K562 (cell line): ENCODE measurements at regions not wholly inside any gene's neighbourhood (a gene's known extent, or its start where the extent isn't known, plus 50 kb on each side); places are given as distances from the start of the nearest gene placed in this dataset.

Experiments
- ATAC-seq: fragments of 200-7000 bp; cut with Tn5 transposase; 3 replicates; pipeline ENCODE4 v1.9.1; 2020; ENCODE audit warnings: moderate library complexity
- BruUV-seq: library from RNA; stranded (reverse); fragments of 400-500 nt; replicated peaks from 2 replicates; lab custom pipeline; 2021; lab: Mats Ljungman, UMichigan
- CTCF ChIA-PET: fragments of 300-600 bp; formaldehyde crosslinking; extraction: SDS; loops from one replicate; lab custom pipeline; 2021; ENCODE audit warnings: low intra/inter-chr PET ratio; lab: Yijun Ruan, JAX
- POLR2A ChIA-PET: fragments of 300-600, 350-650 bp; sonication (Branson Sonifier 250); formaldehyde crosslinking; extraction: SDS; loops from one replicate; lab custom pipeline; 2021; ENCODE audit warnings: antibody characterized with exemption, inconsistent platforms; lab: Yijun Ruan, JAX
- DNase-seq, 4 experiments: peaks; one replicate each; pipeline versions ENCODE4 v3.0.0 to v3.0.0-alpha.2; 2011 to 2018; ENCODE audit warnings: low spot score in 3 of 4, mixed read lengths in 3 of 4; ENCODE audit errors: extremely low read depth in 1 of 4
- FAIRE-seq: peaks from 2 replicates; lab custom pipeline; 2011; peaks lifted over from hg19 to GRCh38; lab: Jason Lieb, UNC
- H2AFZ ChIP-seq: 2 replicates; pipeline ENCODE4 v1.6.0; 2011; ENCODE audit warnings: low read depth, low read length, control low read depth, inconsistent platforms
- H3K27ac ChIP-seq: fragments of 200-600 bp; 3 replicates; pipeline ENCODE4 v1.8.0; 2011; ENCODE audit warnings: low read depth, mild to moderate bottlenecking, control low read depth, inconsistent platforms, low read length, moderate library complexity, mixed read lengths; ENCODE audit errors: extremely low read depth
- H3K27me3 ChIP-seq, 2 experiments: fragments of 300-600 bp in 1 of 2; 2 replicates in 1 of 2; 3 replicates in 1 of 2; pipeline versions ENCODE4 v1.6.0 to v1.8.0; 2011; ENCODE audit warnings: inconsistent platforms in 2 of 2, low read length in 2 of 2, mild to moderate bottlenecking in 1 of 2, mixed read lengths in 1 of 2, moderate library complexity in 1 of 2; ENCODE audit not compliant: control insufficient read depth in 2 of 2, insufficient read depth in 2 of 2
- H3K36me3 ChIP-seq: fragments of 300-600 bp; 3 replicates; pipeline ENCODE4 v1.8.0; 2011; ENCODE audit warnings: mild to moderate bottlenecking, low read length, inconsistent platforms; ENCODE audit not compliant: control insufficient read depth, insufficient read depth
- H3K4me1 ChIP-seq, 2 experiments: fragments of 200-600 bp in 1 of 2; replicated peaks in 1 of 2; 2 replicates in 1 of 2; 3 replicates in 1 of 2; pipeline versions ENCODE4 v1.5.1 to v1.8.0; 2011; ENCODE audit warnings: inconsistent platforms in 2 of 2, low read length in 2 of 2, mild to moderate bottlenecking in 1 of 2, mixed read lengths in 1 of 2, moderate library complexity in 1 of 2; ENCODE audit not compliant: control insufficient read depth in 2 of 2, insufficient read depth in 2 of 2
- H3K4me2 ChIP-seq: 2 replicates; pipeline ENCODE4 v1.6.1; 2011; ENCODE audit warnings: low read length, control low read depth, inconsistent platforms, mixed read lengths; ENCODE audit not compliant: insufficient read depth
- H3K4me3 ChIP-seq: fragments of 200-600 bp; sonication (generic), shearing (Covaris generic); 2 replicates; pipeline ENCODE4 v1.5.1; 2016; ENCODE audit warnings: control low read depth, inconsistent platforms
- H3K79me2 ChIP-seq: fragments of 200-600 bp; 3 replicates; pipeline ENCODE4 v1.8.0; 2011; ENCODE audit warnings: low read length, inconsistent platforms; ENCODE audit not compliant: control insufficient read depth, insufficient read depth
- H3K9ac ChIP-seq, 2 experiments: 2 replicates each; pipeline versions ENCODE4 v1.6.0 to v1.6.1; 2011; ENCODE audit warnings: low read depth in 2 of 2, low read length in 2 of 2, control low read depth in 1 of 2, inconsistent platforms in 1 of 2, mild to moderate bottlenecking in 1 of 2, mixed read lengths in 1 of 2; ENCODE audit not compliant: insufficient read depth in 1 of 2
- H3K9me1 ChIP-seq: one replicate; pipeline ENCODE4 v1.6.0; 2011; ENCODE audit warnings: inconsistent platforms, mild to moderate bottlenecking, low read length, moderate library complexity; ENCODE audit not compliant: control insufficient read depth, insufficient read depth
- H3K9me3 ChIP-seq: replicated peaks from 2 replicates; pipeline ENCODE4 v1.5.1; 2011; ENCODE audit warnings: low read depth, low read length, inconsistent platforms; ENCODE audit not compliant: control insufficient read depth, insufficient read depth
- H4K20me1 ChIP-seq: replicated peaks from 2 replicates; pipeline ENCODE4 v1.6.1; 2011; ENCODE audit warnings: low read length, inconsistent platforms, mixed read lengths; ENCODE audit not compliant: control insufficient read depth, insufficient read depth
- CBX3 ChIP-seq, 2 experiments: IDR thresholded peaks; 1 replicate in 1 of 2; 2 replicates in 1 of 2; pipeline ENCODE4 v1.6.1; 2012; ENCODE audit warnings: inconsistent platforms in 2 of 2, low read length in 2 of 2, borderline replicate concordance in 1 of 2, control low read depth in 1 of 2
- FOXJ3 ChIP-seq: sonication (generic); formaldehyde crosslinking; IDR thresholded peaks from 2 replicates; pipeline ENCODE4 v1.4.0; 2020; ENCODE audit warnings: mild to moderate bottlenecking, missing genetic modification reagents
- GTF2F1 ChIP-seq: IDR thresholded peaks from 2 replicates; pipeline ENCODE4 v1.6.1; 2011; ENCODE audit warnings: low read depth, low read length, improper control_type of control experiment
- HNRNPH1 ChIP-seq: fragments of 200-400 bp; formaldehyde crosslinking; optimal IDR thresholded peaks from 2 replicates; pipeline ENCODE3; 2017; ENCODE audit warnings: low read depth, mild to moderate bottlenecking, low read length, moderate library complexity
- MAFF ChIP-seq: IDR thresholded peaks from 2 replicates; pipeline ENCODE4 v1.6.1; 2012; ENCODE audit warnings: low read length, improper control_type of control experiment
- MTA2 ChIP-seq: fragments of 450-650 bp; IDR thresholded peaks from 2 replicates; pipeline ENCODE4 v1.6.1; 2016; ENCODE audit warnings: low read depth
- PHF20 ChIP-seq: fragments of 450-650 bp; IDR thresholded peaks from 2 replicates; pipeline ENCODE4 v1.6.1; 2018; ENCODE audit not compliant: partially characterized antibody
- SNIP1 ChIP-seq: fragments of 450-650 bp; IDR thresholded peaks from 2 replicates; pipeline ENCODE4 v1.7.1; 2017; ENCODE audit warnings: low read depth, mild to moderate bottlenecking
- USF2 ChIP-seq: sonication (generic); formaldehyde crosslinking; IDR thresholded peaks from 2 replicates; pipeline ENCODE4 v1.5.0; 2020; ENCODE audit warnings: missing genetic modification reagents
- VEZF1 ChIP-seq: fragments of 200-800 bp; sonication (Bioruptor generic); IDR thresholded peaks from 2 replicates; pipeline ENCODE4 v1.6.1; 2017; ENCODE audit warnings: missing genetic modification characterization, missing compliant biosample characterization
- ZBTB1 ChIP-seq: sonication (generic); formaldehyde crosslinking; IDR thresholded peaks from 2 replicates; pipeline ENCODE4 v1.8.1; 2023; ENCODE audit warnings: missing genetic modification reagents, low read depth, mild to moderate bottlenecking, borderline replicate concordance
- ZNF274 ChIP-seq: IDR thresholded peaks from 2 replicates; pipeline ENCODE4 v1.6.1; 2011; ENCODE audit warnings: low read depth, mild to moderate bottlenecking, low read length, moderate library complexity, borderline replicate concordance
- WGBS: fragments of 100-300 bp; shearing (Covaris generic); methylation state at CpG from one replicate; pipeline ENCODE4 v1.1.6; 2016; ENCODE audit warnings: low coverage, mixed read lengths; ENCODE audit not compliant: insufficient coverage; ENCODE audit errors: missing lambda C conversion rate; 5-methylcytosine and 5-hydroxymethylcytosine counted together
- in situ Hi-C: fragments of 300-500 bp; cut with MboI; formaldehyde crosslinking; loops from 4 replicates; pipeline ENCODE4 v1.15.0; 2018; ENCODE audit warnings: inconsistent platforms, mixed read lengths
- intact Hi-C: fragments of 100-400 bp; cut with micrococcal nuclease; formaldehyde crosslinking; loops from 2 replicates; pipeline ENCODE4 v1.14.2; 2022

GRCh38 chr14:40452674-40453073 lies 1020.4 kb upstream of the FBXO33 start:
- H3K27me3 ChIP-seq: no peaks in the 10 kb centered on the region
- in situ Hi-C loops: no loop called here
- no peaks in the 10 kb centered on the region for H4K20me1 ChIP-seq
- TF ChIP-seq PHF20 (no peak), ZBTB1 (CRISPR knock-in tag) (no peak), HNRNPH1 (no peak), FOXJ3 (no peak)
- no peaks in the 10 kb centered on the region for H3K79me2 ChIP-seq
- intact Hi-C loops: no loop called here
- no peaks in the 10 kb centered on the region for H3K9me3 ChIP-seq
- no peak for ATAC-seq
- no peak overlapping the region for H3K4me3 ChIP-seq
- no peak overlapping the region for H3K27ac ChIP-seq
- POLR2A ChIA-PET: no interaction called here
- FAIRE-seq: no peak
- no peaks in the 10 kb centered on the region for H3K9me1 ChIP-seq
- DNase-seq: no peak
- no peaks in the 10 kb centered on the region for H3K36me3 ChIP-seq
- H3K4me2 ChIP-seq: no peak overlapping the region
- BruUV-seq: no TSS peak
- H3K4me1 ChIP-seq: no peaks in the 10 kb centered on the region
- no peak overlapping the region for H2AFZ ChIP-seq
- CTCF ChIA-PET: no interaction called here
- WGBS: 7% methylated on average over 1 of the region's 1 CpG
- H3K9ac ChIP-seq: no peak overlapping the region

- CTCF ChIA-PET: no interaction called here
- no peak overlapping the region for H3K4me3 ChIP-seq
- intact Hi-C loops (no loop called here), in situ Hi-C loops (no loop called here)
- no peaks in the 10 kb centered on the region for H3K9me1 ChIP-seq
- no peaks in the 10 kb centered on the region for H3K36me3 ChIP-seq
- no peaks in the 10 kb centered on the region for H3K9me3 ChIP-seq
- no TSS peak for BruUV-seq
- H3K27me3 ChIP-seq: no peaks in the 10 kb centered on the region
- 0% methylated on average over 3 of the region's 3 CpGs for WGBS
- no peaks in the 10 kb centered on the region for H4K20me1 ChIP-seq
- no peaks in the 10 kb centered on the region for H3K79me2 ChIP-seq
- H3K4me1 ChIP-seq: no peaks in the 10 kb centered on the region
- POLR2A ChIA-PET: no interaction called here
- DNase-seq (no peak), ATAC-seq (no peak), FAIRE-seq (no peak)
- no peak overlapping the region for H2AFZ ChIP-seq
- no peak overlapping the region for H3K4me2 ChIP-seq
- H3K27ac ChIP-seq: no peak overlapping the region
- no peak overlapping the region for H3K9ac ChIP-seq
- TF ChIP-seq USF2 (CRISPR knock-in tag) (no peak), GTF2F1 (no peak), ZNF274 (no peak), CBX3 (IDR thresholded peaks at IDR 0.05; ENCODE audit: borderline replicate concordance in 1 of 2, low read length in 2 of 2) (no peak), MTA2 (no peak), VEZF1 (CRISPR knock-in tag) (no peak), SNIP1 (no peak), MAFF (no peak)
These were observed 1014.8 kb upstream of the FBXO33 start for GRCh38 chr14:40447017-40447416.
